ENCODE measurements at regions not wholly inside any gene's neighbourhood (a gene's known extent, or its start where the extent isn't known, plus 50 kb on each side); places are given as distances from the start of the nearest gene placed in this dataset.

GRCh38 chr15:25188051-25188450 is 233.3 kb downstream of the SNRPN start:
- intact Hi-C loops (cut with micrococcal nuclease) = no loop called here
- 89% methylated on average over 7 of the region's 7 CpGs for WGBS (ENCODE audit: insufficient coverage)
- Mint-ChIP-seq H3K4me1 (no peaks in the 10 kb centered on the region), H3K9me3 (ENCODE audit: insufficient read depth) (no peaks in the 10 kb centered on the region), H3K4me3 (no peak overlapping the region), H3K27me3 (no peaks in the 10 kb centered on the region), H3K27ac (no peak overlapping the region)
- no peak for DNase-seq
- peaks cover 0 to 99% (median 0%) of the 10 kb centered on the region in 3 donors for H3K9me3 ChIP-seq (ENCODE audit: control extremely low read depth in 1 of 3, control insufficient read depth in 2 of 3, insufficient read depth in 1 of 3, low read length in 2 of 3)
- no peaks in the 10 kb centered on the region for H3K36me3 ChIP-seq (replicated peaks in 1 of 2; ENCODE audit: control extremely low read depth in 1 of 2, control insufficient read depth in 1 of 2, extremely low read depth in 1 of 2, insufficient read depth in 2 of 2, low read length in 1 of 2)
- no peak overlapping the region for H3K4me3 ChIP-seq (ENCODE audit: control extremely low read depth in 1 of 5, extremely low read depth in 1 of 5, insufficient read depth in 1 of 5, low read depth in 2 of 5, low read length in 4 of 5)
- H3K4me2 ChIP-seq (replicated peaks; ENCODE audit: low read depth, low read length, poor library complexity, severe bottlenecking) = no peak overlapping the region
- H3K27ac ChIP-seq (ENCODE audit: low read length in 2 of 2) = no peak overlapping the region
- ChIA-PET POLR2A (no interaction called here), CTCF (no interaction called here)
- no peak overlapping the region for H3K9ac ChIP-seq (ENCODE audit: low read length)
- H3K79me2 ChIP-seq (ENCODE audit: control insufficient read depth, insufficient read depth, low read length) = no peaks in the 10 kb centered on the region
- H3K4me1 ChIP-seq (ENCODE audit: control insufficient read depth in 2 of 2, insufficient read depth in 2 of 2, low read length in 2 of 2) = no peaks in the 10 kb centered on the region
- H2AFZ ChIP-seq (ENCODE audit: insufficient read depth, low read depth, low read length, poor library complexity, severe bottlenecking) = no peak overlapping the region
- TF ChIP-seq EZH2 (IDR thresholded peaks at IDR 0.05; ENCODE audit: borderline replicate concordance, insufficient read depth, low read depth, low read length, poor library complexity, severe bottlenecking) (no peak), CTCF (IDR thresholded peaks at IDR 0.05) (no peak)
- ATAC-seq (ENCODE audit: low read depth) = no peak
- no peaks in the 10 kb centered on the region for H3K27me3 ChIP-seq (replicated peaks in 1 of 4; ENCODE audit: control extremely low read depth in 1 of 4, control insufficient read depth in 3 of 4, insufficient read depth in 4 of 4, low read length in 3 of 4)
- H4K20me1 ChIP-seq (ENCODE audit: control insufficient read depth, insufficient read depth, low read length, poor library complexity, severe bottlenecking) = no peaks in the 10 kb centered on the region

- no peak for ATAC-seq (ENCODE audit: low read depth)
- H3K36me3 ChIP-seq (replicated peaks in 1 of 2; ENCODE audit: control extremely low read depth in 1 of 2, control insufficient read depth in 1 of 2, extremely low read depth in 1 of 2, insufficient read depth in 2 of 2, low read length in 1 of 2) = no peaks in the 10 kb centered on the region
- 82% methylated on average over 7 of the region's 7 CpGs for WGBS (ENCODE audit: insufficient coverage)
- no peak overlapping the region for H3K9ac ChIP-seq (ENCODE audit: low read length)
- H3K27ac ChIP-seq (ENCODE audit: low read length in 2 of 2) = no peak overlapping the region
- no peaks in the 10 kb centered on the region for H3K4me1 ChIP-seq (ENCODE audit: control insufficient read depth in 2 of 2, insufficient read depth in 2 of 2, low read length in 2 of 2)
- no peaks in the 10 kb centered on the region for H3K27me3 ChIP-seq (replicated peaks in 1 of 4; ENCODE audit: control extremely low read depth in 1 of 4, control insufficient read depth in 3 of 4, insufficient read depth in 4 of 4, low read length in 3 of 4)
- no peaks in the 10 kb centered on the region for H3K9me3 Mint-ChIP-seq (ENCODE audit: insufficient read depth)
- H3K4me2 ChIP-seq (replicated peaks; ENCODE audit: low read depth, low read length, poor library complexity, severe bottlenecking) = no peak overlapping the region
- no peaks in the 10 kb centered on the region for H3K4me1 Mint-ChIP-seq
- ChIA-PET CTCF (no interaction called here), POLR2A (no interaction called here)
- H3K27ac Mint-ChIP-seq = no peak overlapping the region
- no peak overlapping the region for H2AFZ ChIP-seq (ENCODE audit: insufficient read depth, low read depth, low read length, poor library complexity, severe bottlenecking)
- H3K27me3 Mint-ChIP-seq = no peaks in the 10 kb centered on the region
- H3K4me3 Mint-ChIP-seq = no peak overlapping the region
- H3K79me2 ChIP-seq (ENCODE audit: control insufficient read depth, insufficient read depth, low read length) = no peaks in the 10 kb centered on the region
- H4K20me1 ChIP-seq (ENCODE audit: control insufficient read depth, insufficient read depth, low read length, poor library complexity, severe bottlenecking) = no peaks in the 10 kb centered on the region
- no peak for TF ChIP-seq CTCF (IDR thresholded peaks at IDR 0.05)
- no peak for TF ChIP-seq EZH2 (IDR thresholded peaks at IDR 0.05; ENCODE audit: borderline replicate concordance, insufficient read depth, low read depth, low read length, poor library complexity, severe bottlenecking)
- H3K4me3 ChIP-seq (ENCODE audit: control extremely low read depth in 1 of 5, extremely low read depth in 1 of 5, insufficient read depth in 1 of 5, low read depth in 2 of 5, low read length in 4 of 5) = no peak overlapping the region
- intact Hi-C loops (cut with micrococcal nuclease) = no loop called here
- peaks cover 0 to 99% (median 0%) of the 10 kb centered on the region in 3 donors for H3K9me3 ChIP-seq (ENCODE audit: control extremely low read depth in 1 of 3, control insufficient read depth in 2 of 3, insufficient read depth in 1 of 3, low read length in 2 of 3)
- DNase-seq = no peak
These were observed 233.8 kb downstream of the SNRPN start for GRCh38 chr15:25188551-25189101.
